ENCODE measurements at regions not wholly inside any gene's neighbourhood (a gene's known extent, or its start where the extent isn't known, plus 50 kb on each side); places are given as distances from the start of the nearest gene placed in this dataset.

- FAIRE-seq (no peak), DNase-seq (ENCODE audit: extremely low spot score, insufficient read length, low read depth) (no peak)
Measured at GRCh38 chr15:79373113-79373512, 59.0 kb upstream of the MINAR1 start.

- no peak for DNase-seq (ENCODE audit: extremely low spot score, insufficient read length, low read depth)
- FAIRE-seq = no peak
Measured at GRCh38 chr15:79373728-79374127, 58.4 kb upstream of the MINAR1 start.

- FAIRE-seq = no peak
- DNase-seq (ENCODE audit: extremely low spot score, insufficient read length, low read depth) = no peak
Measured at GRCh38 chr15:79376383-79376782, 55.8 kb upstream of the MINAR1 start.

- DNase-seq (ENCODE audit: extremely low spot score, insufficient read length, low read depth) (no peak), FAIRE-seq (no peak)
Measured at GRCh38 chr15:79378394-79379109, 53.6 kb upstream of the MINAR1 start.

- FAIRE-seq = peak; percentile 54
Measured at GRCh38 chr15:79380755-79381497, 51.2 kb upstream of the MINAR1 start.

GRCh38 chr15:79381593-79381992 is 50.5 kb upstream of the MINAR1 start:
- no peak for DNase-seq (ENCODE audit: extremely low spot score, insufficient read length, low read depth)
- no peak for FAIRE-seq

More at GRCh38 chr15:79380755-79381497, 51.2 kb upstream of the MINAR1 start:
- DNase-seq (ENCODE audit: extremely low spot score, insufficient read length, low read depth) = peak; percentile 35

Measured in GM18507 (cell line).